ENCODE measurements at regions not wholly inside any gene's neighbourhood (a gene's known extent, or its start where the extent isn't known, plus 50 kb on each side); places are given as distances from the start of the nearest gene placed in this dataset.
"Not testable (repeated sequence)": the region's sequence is repeated elsewhere in the genome, so short reads cannot be mapped to it uniquely, and the experiment has no call there.

GRCh38 chr10:59002011-59002410, 174.4 kb upstream of the PHYHIPL start:
- DNase-seq = no peak

DNA sequence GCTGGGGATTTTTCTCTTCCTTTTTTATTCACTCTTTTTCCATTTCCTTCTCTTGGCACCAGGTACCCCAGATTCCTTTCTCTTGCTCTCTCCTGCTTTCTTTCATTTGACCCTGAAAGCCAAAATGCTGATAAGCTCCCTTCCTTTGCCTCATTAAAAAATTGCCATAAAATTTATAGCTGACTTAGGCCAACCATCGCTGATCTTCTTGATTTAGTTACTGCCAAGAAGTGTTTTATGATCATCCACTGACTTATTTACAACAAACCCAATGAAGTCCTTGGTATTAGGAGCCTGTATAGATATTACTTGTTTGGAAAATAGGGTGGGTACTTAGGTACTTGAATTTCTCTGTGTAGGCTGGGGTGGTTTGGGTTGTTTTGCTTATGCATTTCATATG, 173.2 kb upstream of the PHYHIPL start:
- no peak for DNase-seq

- no peak for DNase-seq
These were observed 172.1 kb upstream of the PHYHIPL start for GRCh38 chr10:59004392-59004791.

GRCh38 chr10:59006511-59007306, 169.7 kb upstream of the PHYHIPL start:
- DNase-seq = no peak

DNA sequence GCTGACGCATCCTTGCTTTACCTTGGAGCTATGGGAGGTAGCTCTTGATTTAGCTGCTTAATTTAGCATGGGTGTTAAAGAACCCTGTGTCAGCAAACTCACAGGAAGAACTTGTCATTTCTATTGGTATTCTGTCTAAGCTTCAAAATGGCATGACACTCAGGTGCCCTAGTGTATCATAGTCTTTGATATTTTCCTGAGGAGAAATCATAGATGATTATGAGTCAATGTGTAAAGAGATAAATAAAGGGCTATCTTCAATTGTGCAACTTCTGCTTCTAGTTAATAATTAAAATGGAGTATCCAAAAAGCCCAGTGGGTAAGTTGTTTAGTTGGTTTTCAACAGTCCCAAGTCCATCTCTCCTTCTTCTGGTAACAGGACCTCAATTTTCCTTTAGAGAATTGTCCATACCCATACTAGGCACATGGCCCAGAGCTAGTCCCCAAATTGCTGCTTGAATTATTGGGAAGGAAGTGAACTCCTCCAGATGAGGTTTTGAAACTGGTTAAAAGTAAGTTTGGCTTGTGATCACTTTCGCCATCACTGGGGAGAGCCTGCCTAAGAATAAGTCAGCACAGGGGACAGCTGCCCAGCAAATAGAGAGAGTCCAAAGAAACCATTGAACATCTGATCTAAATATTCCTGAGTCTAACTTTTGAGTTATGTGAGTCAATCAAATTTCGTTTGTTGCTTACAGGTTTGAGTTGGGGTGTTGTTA, 169.0 kb upstream of the PHYHIPL start:
- DNase-seq = no peak

GRCh38 chr10:59008452-59008851, 168.0 kb upstream of the PHYHIPL start:
- DNase-seq = peak; percentile 52 to 62

DNA sequence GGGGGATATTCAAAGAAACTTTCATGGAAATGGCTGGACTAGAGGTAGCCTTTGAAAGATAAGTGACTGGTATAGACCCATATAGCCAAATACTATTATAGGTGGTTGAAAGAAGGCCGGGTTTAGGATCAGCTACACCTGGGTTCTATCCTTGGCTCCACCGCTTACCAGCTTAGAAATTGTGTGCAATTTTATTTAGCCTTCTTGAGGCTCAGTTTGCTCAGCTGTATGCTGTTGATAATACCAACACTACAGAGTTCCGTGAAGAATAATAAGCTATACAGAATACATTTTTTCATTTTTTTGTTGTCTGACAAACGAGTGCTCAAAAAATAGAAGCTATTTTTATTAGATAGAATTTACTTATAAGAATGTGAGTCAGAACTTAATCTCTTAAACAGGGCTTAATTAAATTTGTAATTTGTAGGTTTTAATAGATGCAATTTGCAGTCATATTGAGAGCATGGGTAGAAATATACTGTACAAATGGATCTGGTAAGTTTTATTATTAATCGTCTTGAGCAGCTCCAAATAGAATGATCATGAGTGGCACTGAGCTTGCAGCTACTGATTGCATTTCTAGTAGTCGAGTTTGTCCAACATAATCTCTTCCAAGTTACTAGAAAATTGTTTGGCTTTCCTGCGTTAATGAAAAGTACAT, 164.3 kb upstream of the PHYHIPL start:
- no peak for DNase-seq

GRCh38 chr10:59012839-59013238, 163.6 kb upstream of the PHYHIPL start:
- DNase-seq = no peak

DNA sequence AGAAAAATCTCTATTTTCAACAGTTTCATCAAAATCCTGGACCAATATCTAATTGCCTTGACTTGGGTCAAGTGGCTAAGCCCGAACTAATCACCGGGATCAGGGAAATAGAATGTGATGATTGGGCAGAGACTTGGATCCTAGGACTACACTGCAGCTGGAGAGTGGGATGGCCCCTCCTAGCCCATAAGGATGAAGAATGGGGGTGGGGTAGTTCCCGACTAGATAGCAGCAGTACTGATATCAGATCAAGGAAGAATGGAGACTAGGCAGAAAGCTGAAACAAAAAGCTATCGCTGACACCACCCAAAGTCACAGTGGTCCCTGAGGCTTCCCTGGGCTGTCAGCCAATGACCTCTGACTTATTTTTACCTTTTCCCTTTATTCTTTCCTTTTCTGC, 160.4 kb upstream of the PHYHIPL start:
- no peak for DNase-seq

DNA sequence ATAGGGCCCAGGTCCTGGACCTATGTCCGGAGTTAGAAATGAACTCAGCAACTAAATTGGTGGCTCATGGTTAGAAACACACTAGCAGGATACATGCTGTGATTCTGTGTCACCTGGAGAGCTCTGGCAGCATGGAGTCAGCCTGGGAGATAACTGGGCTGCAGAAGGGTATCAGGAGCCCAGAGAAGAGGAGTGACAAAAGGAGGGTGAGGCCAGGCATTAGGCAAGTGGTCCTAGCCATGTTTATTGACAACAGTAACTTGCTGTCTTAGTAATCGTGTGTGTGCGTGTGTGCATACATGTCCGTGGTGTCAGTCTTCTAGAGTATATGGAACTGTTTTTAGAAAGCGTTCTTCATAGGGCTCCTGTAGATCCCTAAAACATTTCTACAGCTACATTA, 157.5 kb upstream of the PHYHIPL start:
- DNase-seq = peak in 1 of 2 donors; percentile 34

DNA sequence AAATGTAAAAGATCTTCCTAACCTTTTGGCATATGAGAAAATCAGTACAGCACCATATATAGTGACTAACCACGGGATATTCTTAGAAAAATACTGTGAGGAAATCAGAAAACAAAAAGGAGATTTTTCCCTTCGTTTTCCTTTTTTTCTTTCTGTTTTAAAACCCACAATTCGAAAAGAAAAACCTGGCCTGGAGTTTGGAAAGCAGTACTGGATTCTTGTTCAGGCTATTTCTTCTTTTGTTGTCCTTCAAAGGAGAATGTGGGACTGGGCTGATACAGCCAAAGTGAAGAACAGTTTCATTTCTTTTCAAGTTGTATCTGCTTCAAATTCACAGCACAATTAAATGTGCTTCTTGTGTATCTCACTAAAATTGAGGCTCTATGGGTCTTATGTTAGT, 156.8 kb upstream of the PHYHIPL start:
- peak in 1 of 2 donors; percentile 60 for DNase-seq

GRCh38 chr10:59020502-59020901, 155.9 kb upstream of the PHYHIPL start:
- DNase-seq = no peak

- no peak for DNase-seq
These were observed 150.3 kb upstream of the PHYHIPL start for GRCh38 chr10:59025981-59026765.

DNA sequence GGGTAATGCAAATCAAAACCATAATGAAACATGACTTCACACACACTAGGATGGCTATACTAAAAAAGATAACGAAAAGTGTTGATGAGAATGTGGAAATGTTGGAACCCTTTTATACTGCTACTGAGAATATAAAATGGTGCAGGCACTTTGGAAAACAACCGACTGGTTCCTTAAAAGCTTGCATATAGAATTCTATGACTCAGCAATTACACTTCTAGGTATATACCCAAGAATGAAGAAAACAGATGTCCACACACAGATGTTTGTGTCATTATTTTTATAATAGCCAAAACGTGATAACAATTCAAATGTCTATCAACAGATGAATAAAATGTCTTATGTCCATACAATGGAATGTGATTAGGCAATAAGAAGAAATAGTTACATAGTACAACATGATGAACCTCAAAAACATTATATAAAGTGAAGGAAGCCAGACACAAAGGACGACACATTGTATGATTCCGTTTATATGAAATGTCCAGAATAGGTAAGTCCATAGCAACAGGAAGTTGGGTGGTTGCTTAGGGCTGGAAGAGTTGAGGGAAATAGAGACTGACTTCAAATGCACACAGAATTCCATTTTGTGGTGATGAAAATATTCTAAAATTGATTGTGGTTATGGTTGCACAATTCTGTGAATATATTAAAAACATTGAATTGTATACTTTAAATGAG, 148.3 kb upstream of the PHYHIPL start:
- no peak for DNase-seq

DNA sequence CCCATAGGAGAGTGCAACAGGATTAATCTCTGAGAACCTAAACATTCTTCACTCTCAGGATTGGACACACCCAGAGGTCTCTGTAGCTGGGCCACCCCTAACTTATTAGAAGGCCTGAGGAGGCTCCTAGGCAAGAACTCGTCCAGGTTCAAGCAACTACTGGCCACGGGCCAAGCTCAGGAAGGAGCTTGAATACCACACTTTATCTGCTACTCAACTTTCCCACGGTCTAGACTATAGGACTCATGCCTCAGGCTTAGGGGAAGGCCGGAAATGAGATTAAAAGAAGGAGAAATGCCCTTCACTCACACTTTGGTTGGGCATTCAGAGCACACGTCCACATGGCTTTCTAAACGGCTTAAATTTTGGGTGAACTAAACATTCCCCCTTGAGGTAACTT, 142.8 kb upstream of the PHYHIPL start:
- no peak for DNase-seq

DNA sequence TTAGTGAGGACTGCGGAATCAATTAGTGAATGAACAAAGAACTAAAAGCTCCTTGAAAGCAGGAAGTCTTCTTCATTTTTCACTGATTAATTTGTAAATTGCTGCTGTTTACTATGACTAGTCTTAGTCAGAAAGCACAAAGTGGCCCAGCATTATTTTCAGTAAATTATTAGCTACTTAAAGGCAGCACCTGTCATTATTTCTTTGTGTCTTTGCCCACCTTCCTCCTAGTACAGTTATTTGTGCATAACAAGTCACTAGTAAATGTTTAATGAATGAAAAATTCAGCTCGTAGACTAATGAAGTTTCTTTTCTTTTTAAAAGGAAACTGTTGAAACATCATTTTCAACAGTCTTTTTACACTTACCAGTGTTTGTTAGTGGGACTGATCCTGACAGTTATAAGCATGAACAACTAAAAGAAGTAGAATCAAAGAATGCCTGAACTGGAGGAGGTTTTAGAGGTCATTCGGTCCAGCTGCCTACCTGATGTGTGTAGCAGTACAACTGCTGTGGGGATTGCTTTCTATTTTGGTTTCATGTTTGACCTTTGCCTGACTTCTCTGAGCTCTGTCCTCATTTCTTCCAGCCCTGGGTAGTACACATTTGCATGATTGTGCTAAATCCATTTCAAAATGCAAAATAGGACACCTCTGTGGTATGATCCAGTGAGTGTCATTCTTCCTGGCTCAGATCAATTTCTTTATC, 140.0 kb upstream of the PHYHIPL start:
- no peak for DNase-seq

DNA sequence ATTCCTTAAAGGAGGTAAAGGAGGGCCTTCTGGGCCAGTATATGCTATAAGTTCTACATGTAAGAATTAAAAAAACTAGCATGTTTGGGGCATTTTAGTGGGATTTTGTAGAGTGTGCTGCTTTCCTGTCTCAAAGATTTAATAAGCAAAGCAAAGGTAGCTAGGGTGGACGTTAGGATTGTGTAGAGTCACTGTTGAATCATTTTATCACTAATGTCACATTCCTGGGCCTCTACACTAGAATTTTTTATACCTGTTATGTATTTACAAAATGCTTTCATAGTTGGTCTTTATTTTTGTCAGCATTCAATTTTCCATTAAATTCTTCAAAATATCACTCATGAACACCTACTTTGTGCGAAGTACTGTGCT, 139.4 kb upstream of the PHYHIPL start:
- no peak for DNase-seq

DNA sequence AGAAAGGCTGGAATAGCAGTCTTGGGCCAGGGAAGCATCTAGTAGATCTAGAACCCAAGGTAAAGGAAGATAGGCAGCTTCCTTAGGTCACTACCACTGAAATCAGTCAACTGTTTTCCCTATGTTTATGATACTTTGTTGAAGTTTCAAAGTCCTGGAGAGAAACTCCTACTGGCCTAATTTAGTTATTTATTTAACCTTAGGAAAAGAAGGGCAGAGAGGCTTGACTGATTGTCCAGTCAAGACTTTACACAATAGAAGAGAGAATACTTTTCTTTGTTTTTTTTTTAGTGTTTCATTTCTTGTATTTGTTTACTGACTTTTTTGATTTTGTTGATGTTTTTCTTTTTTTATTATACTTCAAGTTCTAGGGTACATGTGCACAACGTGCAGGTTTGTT, 138.9 kb upstream of the PHYHIPL start:
- no peak for DNase-seq

- DNase-seq = not testable (repeated sequence)
These were observed 133.1 kb upstream of the PHYHIPL start for GRCh38 chr10:59043358-59043757.

DNA sequence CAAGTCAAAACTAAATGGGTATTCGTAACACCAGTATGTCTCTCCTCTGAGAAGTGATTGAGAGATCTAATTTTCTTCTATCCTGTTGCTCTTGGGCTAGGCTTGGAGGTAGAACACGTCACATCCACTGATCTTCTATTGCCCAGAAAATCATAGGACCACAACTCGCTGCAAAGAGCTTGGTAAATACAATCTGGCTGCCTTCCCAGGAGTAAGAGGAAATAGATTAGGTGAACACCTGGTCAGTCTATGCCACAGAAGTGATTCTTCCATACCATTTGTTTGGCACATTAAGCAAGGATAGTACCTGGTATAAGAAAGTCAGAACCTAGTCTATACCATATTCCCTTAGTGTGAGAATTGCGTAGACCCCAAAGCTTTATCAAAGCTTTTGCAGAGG, 129.3 kb upstream of the PHYHIPL start:
- no peak for DNase-seq

DNA sequence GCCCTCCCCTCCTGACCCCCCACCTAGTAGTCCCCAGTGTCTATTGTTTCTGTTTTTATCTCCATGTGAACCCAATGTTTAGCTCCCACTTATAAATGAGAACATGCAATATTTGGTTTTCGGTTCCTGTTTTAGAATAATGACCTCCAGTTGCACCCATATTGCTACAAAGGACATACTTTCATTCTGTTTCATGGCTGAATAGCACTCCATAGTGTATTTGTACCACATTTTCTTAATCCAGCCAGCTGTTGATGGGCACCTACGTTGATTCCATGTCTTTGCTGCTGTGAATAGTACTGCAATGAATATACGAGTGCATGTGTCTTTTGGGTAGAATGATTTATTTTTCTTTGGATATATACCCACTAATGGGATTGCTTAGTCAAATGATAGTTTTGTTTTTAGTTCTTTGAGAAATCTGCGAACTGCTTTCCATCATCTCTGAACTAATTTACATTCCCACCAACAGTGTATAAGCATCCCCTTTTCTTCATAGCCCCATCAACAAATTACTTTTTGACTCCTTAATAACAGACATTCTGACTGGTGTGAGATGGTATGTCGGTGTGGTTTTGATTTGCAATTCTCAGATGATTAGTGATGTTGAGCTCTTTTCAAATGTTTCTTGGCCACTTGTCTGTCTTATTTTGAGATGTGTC, 128.4 kb upstream of the PHYHIPL start:
- no peak for DNase-seq

Measured in hippocampal formation (tissue), 2 donors.